K562 (cell line): ENCODE measurements at regions not wholly inside any gene's neighbourhood (a gene's known extent, or its start where the extent isn't known, plus 50 kb on each side); places are given as distances from the start of the nearest gene placed in this dataset.

Experiments
- ETS1 ChIP-seq: conservative IDR thresholded peaks from 2 replicates; pipeline ENCODE4 v1.6.1; 2011; ENCODE audit warnings: low read depth, mild to moderate bottlenecking, low read length; ENCODE audit not compliant: control insufficient read depth
- ETS2 ChIP-seq: IDR thresholded peaks from 2 replicates; pipeline ENCODE4 v1.6.1; 2016; ENCODE audit warnings: borderline replicate concordance, missing genetic modification characterization, mild to moderate bottlenecking, moderate library complexity, missing compliant biosample characterization; ENCODE audit not compliant: poor library complexity, severe bottlenecking
- FOXK1 ChIP-seq: sonication (generic); formaldehyde crosslinking; IDR thresholded peaks from 2 replicates; pipeline ENCODE4 v1.8.0; 2022; ENCODE audit warnings: missing genetic modification reagents, mild to moderate bottlenecking, borderline replicate concordance
- NCOR1 ChIP-seq: fragments of 450-650 bp; IDR thresholded peaks from 2 replicates; pipeline ENCODE4 v1.6.1; 2016; ENCODE audit warnings: mild to moderate bottlenecking, moderate library complexity
- NKRF ChIP-seq: fragments of 450-650 bp; IDR thresholded peaks from 2 replicates; pipeline ENCODE4 v1.6.1; 2016; ENCODE audit warnings: borderline replicate concordance
- SFPQ ChIP-seq: fragments of 200-400 bp; formaldehyde crosslinking; IDR thresholded peaks from 2 replicates; pipeline ENCODE4 v1.6.1; 2017; ENCODE audit warnings: mild to moderate bottlenecking, low read depth, low read length, moderate library complexity
- ZNF589 ChIP-seq: fragments of 200-800 bp; sonication (Bioruptor generic); IDR thresholded peaks from 2 replicates; pipeline ENCODE4 v1.6.1; 2016; ENCODE audit warnings: low read depth, missing genetic modification characterization, missing compliant biosample characterization
- TF ChIP-seq, protein P1 (sequence below): sonication (generic); formaldehyde crosslinking; IDR thresholded peaks from 2 replicates; pipeline ENCODE4 v1.8.0; 2022; ENCODE audit warnings: mild to moderate bottlenecking, missing genetic modification reagents
- TF ChIP-seq, protein P2 (sequence below): sonication (generic); formaldehyde crosslinking; IDR thresholded peaks from 2 replicates; pipeline ENCODE4 v1.8.0; 2022; ENCODE audit warnings: missing genetic modification reagents, mild to moderate bottlenecking, moderate library complexity, borderline replicate concordance

GRCh38 chr12:68530299-68530698, 80.4 kb upstream of the RAP1B start (continued):
- TF ChIP-seq ETS1 (no peak), SFPQ (no peak), ETS2 (tag) (no peak), NKRF (no peak), FOXK1 (no peak), NCOR1 (no peak), ZNF589 (no peak)
- TF ChIP-seq, protein P1, sequence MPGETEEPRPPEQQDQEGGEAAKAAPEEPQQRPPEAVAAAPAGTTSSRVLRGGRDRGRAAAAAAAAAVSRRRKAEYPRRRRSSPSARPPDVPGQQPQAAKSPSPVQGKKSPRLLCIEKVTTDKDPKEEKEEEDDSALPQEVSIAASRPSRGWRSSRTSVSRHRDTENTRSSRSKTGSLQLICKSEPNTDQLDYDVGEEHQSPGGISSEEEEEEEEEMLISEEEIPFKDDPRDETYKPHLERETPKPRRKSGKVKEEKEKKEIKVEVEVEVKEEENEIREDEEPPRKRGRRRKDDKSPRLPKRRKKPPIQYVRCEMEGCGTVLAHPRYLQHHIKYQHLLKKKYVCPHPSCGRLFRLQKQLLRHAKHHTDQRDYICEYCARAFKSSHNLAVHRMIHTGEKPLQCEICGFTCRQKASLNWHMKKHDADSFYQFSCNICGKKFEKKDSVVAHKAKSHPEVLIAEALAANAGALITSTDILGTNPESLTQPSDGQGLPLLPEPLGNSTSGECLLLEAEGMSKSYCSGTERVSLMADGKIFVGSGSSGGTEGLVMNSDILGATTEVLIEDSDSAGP (CRISPR knock-in tag): no peak
- TF ChIP-seq, protein P2, sequence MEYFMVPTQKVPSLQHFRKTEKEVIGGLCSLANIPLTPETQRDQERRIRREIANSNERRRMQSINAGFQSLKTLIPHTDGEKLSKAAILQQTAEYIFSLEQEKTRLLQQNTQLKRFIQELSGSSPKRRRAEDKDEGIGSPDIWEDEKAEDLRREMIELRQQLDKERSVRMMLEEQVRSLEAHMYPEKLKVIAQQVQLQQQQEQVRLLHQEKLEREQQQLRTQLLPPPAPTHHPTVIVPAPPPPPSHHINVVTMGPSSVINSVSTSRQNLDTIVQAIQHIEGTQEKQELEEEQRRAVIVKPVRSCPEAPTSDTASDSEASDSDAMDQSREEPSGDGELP (CRISPR knock-in tag): no peak
